ELF-1 (cell line): ENCODE measurements at regions not wholly inside any gene's neighbourhood (a gene's known extent, or its start where the extent isn't known, plus 50 kb on each side); places are given as distances from the start of the nearest gene placed in this dataset.

Experiments used
- DNase-seq: peaks from one replicate; pipeline ENCODE4 v3.0.0-alpha.2; 2016; ENCODE audit warnings: low read depth, low spot score

- no peak for DNase-seq
Observed at GRCh38 chr1:47574451-47575165, 136.8 kb downstream of the FOXD2 start.

GRCh38 chr1:47575855-47576757, 138.3 kb downstream of the FOXD2 start:
- no peak for DNase-seq

GRCh38 chr1:47576758-47577115, 138.9 kb downstream of the FOXD2 start:
- DNase-seq = no peak

GRCh38 chr1:47577303-47578025, 139.6 kb downstream of the FOXD2 start:
- DNase-seq = no peak

- peak; percentile 33 for DNase-seq
Observed at GRCh38 chr1:47578026-47578720, 140.3 kb downstream of the FOXD2 start.

- no peak for DNase-seq
Observed at GRCh38 chr1:47578721-47579419, 141.0 kb downstream of the FOXD2 start.

GRCh38 chr1:47579809-47580208, 142.0 kb downstream of the FOXD2 start:
- no peak for DNase-seq

- DNase-seq = no peak
Observed at GRCh38 chr1:47580451-47580995, 142.7 kb downstream of the FOXD2 start.

GRCh38 chr1:47582891-47583608, 145.2 kb downstream of the FOXD2 start:
- no peak for DNase-seq

- no peak for DNase-seq
Observed at GRCh38 chr1:47584249-47584648, 146.4 kb downstream of the FOXD2 start.

- no peak for DNase-seq
Observed at GRCh38 chr1:47585141-47585902, 147.5 kb downstream of the FOXD2 start.

GRCh38 chr1:47587891-47588582, 150.2 kb downstream of the FOXD2 start:
- DNase-seq = peak; percentile 50

GRCh38 chr1:47590523-47591225, 152.8 kb downstream of the FOXD2 start:
- peak; percentile 30 for DNase-seq

- no peak for DNase-seq
Observed at GRCh38 chr1:47591801-47592200, 154.0 kb downstream of the FOXD2 start.

- no peak for DNase-seq
Observed at GRCh38 chr1:47592296-47593012, 154.6 kb downstream of the FOXD2 start.

- peak; percentile 65 for DNase-seq
Observed at GRCh38 chr1:47593013-47593568, 155.2 kb downstream of the FOXD2 start.
